Suprapubic skin (tissue), 4 donors: ENCODE measurements at regions not wholly inside any gene's neighbourhood (a gene's known extent, or its start where the extent isn't known, plus 50 kb on each side); places are given as distances from the start of the nearest gene placed in this dataset.
"Not testable (repeated sequence)": the region's sequence is repeated elsewhere in the genome, so short reads cannot be mapped to it uniquely, and the experiment has no call there.

Experiments used
- DNase-seq, 2 donors: peaks; one replicate each; pipeline ENCODE4 v3.0.0-alpha.2; 2019; ENCODE audit warnings: low spot score in 2 of 2
- H3K27ac ChIP-seq: fragments of 200-600 bp; sonication (generic); one replicate; pipeline ENCODE4 v1.5.1; 2019
- H3K27me3 ChIP-seq: fragments of 200-600 bp; sonication (generic); one replicate; pipeline ENCODE4 v1.5.1; 2019
- H3K36me3 ChIP-seq: fragments of 200-600 bp; sonication (generic); one replicate; pipeline ENCODE4 v1.5.1; 2019
- H3K4me1 ChIP-seq: fragments of 200-600 bp; sonication (generic); one replicate; pipeline ENCODE4 v1.5.1; 2019
- H3K4me3 ChIP-seq: fragments of 200-600 bp; sonication (generic); one replicate; pipeline ENCODE4 v1.5.1; 2019; ENCODE audit warnings: mild to moderate bottlenecking
- H3K9me3 ChIP-seq: fragments of 200-600 bp; sonication (generic); one replicate; pipeline ENCODE4 v1.5.1; 2019
- CTCF ChIP-seq, 2 donors: fragments of 200-600 bp in 1 of 2; fragments of 450-650 bp in 1 of 2; sonication (generic) in 1 of 2; IDR thresholded peaks; one replicate each; pipeline ENCODE4 v1.5.1; 2016 to 2019; ENCODE audit warnings: antibody characterized with exemption in 2 of 2, mild to moderate bottlenecking in 1 of 2, moderate library complexity in 1 of 2
- EP300 ChIP-seq: sonication (generic); formaldehyde crosslinking; IDR thresholded peaks from one replicate; pipeline ENCODE4 v1.6.1; 2017; ENCODE audit warnings: antibody characterized with exemption
- POLR2A ChIP-seq, 2 donors: fragments of 450-650 bp; IDR thresholded peaks; one replicate each; pipeline ENCODE4 v1.6.1; 2017; ENCODE audit warnings: antibody characterized with exemption in 2 of 2, mild to moderate bottlenecking in 2 of 2, moderate library complexity in 2 of 2
- POLR2AphosphoS5 ChIP-seq, 3 donors: sonication (generic); formaldehyde crosslinking; IDR thresholded peaks; one replicate each; pipeline ENCODE4 v1.6.1; 2017; ENCODE audit warnings: antibody characterized with exemption in 3 of 3
- WGBS: methylation state at CpG from one replicate; pipeline ENCODE4 v1.1.5; 2018; 5-methylcytosine and 5-hydroxymethylcytosine counted together

GRCh38 chr16:5158494-5158893, 60.9 kb upstream of the EEF2KMT start:
- Histone ChIP-seq H3K4me1 (no peaks in the 10 kb centered on the region), H3K9me3 (no peaks in the 10 kb centered on the region), H3K4me3 (no peak overlapping the region), H3K27me3 (no peaks in the 10 kb centered on the region), H3K27ac (no peak overlapping the region), H3K36me3 (no peaks in the 10 kb centered on the region)
- TF ChIP-seq EP300 (no peak), POLR2A (IDR thresholded peaks at IDR 0.05) (no peak), POLR2AphosphoS5 (IDR thresholded peaks at IDR 0.05) (no peak), CTCF (IDR thresholded peaks at IDR 0.05) (no peak)
- 90% methylated on average over 3 of the region's 3 CpGs for WGBS
- no peak for DNase-seq

- H3K27ac ChIP-seq, H3K4me1 ChIP-seq, DNase-seq, H3K27me3 ChIP-seq, H3K4me3 ChIP-seq, H3K9me3 ChIP-seq, H3K36me3 ChIP-seq: not testable (repeated sequence)
- WGBS = 82% methylated on average over 4 of the region's 4 CpGs
These were observed 58.9 kb upstream of the EEF2KMT start for GRCh38 chr16:5156486-5156885.

GRCh38 chr16:5154006-5154405, 56.4 kb upstream of the EEF2KMT start:
- not testable (repeated sequence) for H3K27ac ChIP-seq, H3K4me1 ChIP-seq, H3K9me3 ChIP-seq, H3K4me3 ChIP-seq, DNase-seq, H3K27me3 ChIP-seq, H3K36me3 ChIP-seq
- WGBS = 93% methylated on average over 1 of the region's 1 CpG

GRCh38 chr16:5151409-5151808, 53.8 kb upstream of the EEF2KMT start:
- H3K36me3 ChIP-seq, H3K4me1 ChIP-seq, H3K27ac ChIP-seq, H3K9me3 ChIP-seq, H3K4me3 ChIP-seq, DNase-seq, H3K27me3 ChIP-seq: not testable (repeated sequence)
- 58% methylated on average over 2 of the region's 2 CpGs for WGBS
